Upper lobe of right lung (tissue), 1 donor: ENCODE measurements at regions not wholly inside any gene's neighbourhood (a gene's known extent, or its start where the extent isn't known, plus 50 kb on each side); places are given as distances from the start of the nearest gene placed in this dataset.
"Not testable (repeated sequence)": the region's sequence is repeated elsewhere in the genome, so short reads cannot be mapped to it uniquely, and the experiment has no call there.

Source experiments
- ATAC-seq: fragments of 200-7000 bp; cut with Tn5 transposase; one replicate; pipeline ENCODE4 v1.9.1; 2020; ENCODE audit warnings: mild to moderate bottlenecking, moderate library complexity
- DNase-seq: peaks from one replicate; pipeline ENCODE4 v3.0.0-alpha.2; 2020
- H3K27ac ChIP-seq: fragments of 200-600 bp; one replicate; pipeline ENCODE4 v1.8.0; 2022
- H3K27me3 ChIP-seq: fragments of 200-600 bp; one replicate; pipeline ENCODE4 v1.8.0; 2022; ENCODE audit warnings: mild to moderate bottlenecking
- H3K36me3 ChIP-seq: fragments of 200-600 bp; one replicate; pipeline ENCODE4 v1.8.0; 2022
- H3K4me1 ChIP-seq: fragments of 200-600 bp; one replicate; pipeline ENCODE4 v1.8.0; 2022
- H3K4me3 ChIP-seq: fragments of 200-600 bp; one replicate; pipeline ENCODE4 v1.8.0; 2022; ENCODE audit warnings: mild to moderate bottlenecking
- H3K9me3 ChIP-seq: fragments of 200-600 bp; one replicate; pipeline ENCODE4 v1.8.0; 2022
- intact Hi-C: fragments of 100-400 bp; cut with DNase I; formaldehyde crosslinking; loops from one replicate; pipeline ENCODE4 v1.11.0; 2022
- TF ChIP-seq, protein P1 (sequence below): fragments of 200-600 bp; IDR thresholded peaks from one replicate; pipeline ENCODE4 v1.8.0; 2022; ENCODE audit warnings: antibody characterized with exemption
- donor health status: DM: no; HTN: yes; CAD: no; lungs with severe emphysema.

DNA sequence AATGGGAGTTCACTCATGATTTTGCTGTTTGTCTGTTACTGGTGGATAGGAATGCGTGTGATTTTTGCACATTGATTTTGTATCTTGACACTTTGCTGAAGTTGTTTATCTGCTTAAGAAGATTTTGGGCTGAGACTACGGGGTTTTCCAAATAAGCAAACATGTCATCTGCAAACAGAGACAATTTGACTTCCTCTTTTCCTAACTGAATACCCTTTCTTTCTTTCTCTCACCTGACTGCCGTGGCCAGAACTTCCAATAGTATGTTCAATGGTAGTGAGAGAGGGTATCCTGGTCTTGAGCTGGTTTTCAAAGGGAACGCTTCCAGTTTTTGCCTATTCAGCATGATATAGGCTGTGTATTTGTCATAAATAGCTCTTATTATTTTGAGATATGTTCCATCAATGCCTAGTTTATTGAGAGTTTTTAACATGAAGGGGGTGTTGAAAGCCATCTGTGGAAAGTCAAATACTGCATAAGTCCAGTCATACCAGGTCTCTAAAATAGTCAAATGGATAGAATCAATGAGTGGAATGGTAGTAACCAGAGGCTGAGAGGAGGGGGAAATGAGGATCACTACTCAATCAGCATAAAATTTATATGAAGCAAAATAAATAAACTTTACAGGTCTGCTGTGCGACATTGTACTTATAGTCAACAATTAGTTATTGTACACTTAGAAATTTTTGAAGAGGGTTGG is 610.4 kb upstream of the ADGRB3 start:
- H3K4me1 ChIP-seq: no peaks in the 10 kb centered on the region
- TF ChIP-seq, protein P1, sequence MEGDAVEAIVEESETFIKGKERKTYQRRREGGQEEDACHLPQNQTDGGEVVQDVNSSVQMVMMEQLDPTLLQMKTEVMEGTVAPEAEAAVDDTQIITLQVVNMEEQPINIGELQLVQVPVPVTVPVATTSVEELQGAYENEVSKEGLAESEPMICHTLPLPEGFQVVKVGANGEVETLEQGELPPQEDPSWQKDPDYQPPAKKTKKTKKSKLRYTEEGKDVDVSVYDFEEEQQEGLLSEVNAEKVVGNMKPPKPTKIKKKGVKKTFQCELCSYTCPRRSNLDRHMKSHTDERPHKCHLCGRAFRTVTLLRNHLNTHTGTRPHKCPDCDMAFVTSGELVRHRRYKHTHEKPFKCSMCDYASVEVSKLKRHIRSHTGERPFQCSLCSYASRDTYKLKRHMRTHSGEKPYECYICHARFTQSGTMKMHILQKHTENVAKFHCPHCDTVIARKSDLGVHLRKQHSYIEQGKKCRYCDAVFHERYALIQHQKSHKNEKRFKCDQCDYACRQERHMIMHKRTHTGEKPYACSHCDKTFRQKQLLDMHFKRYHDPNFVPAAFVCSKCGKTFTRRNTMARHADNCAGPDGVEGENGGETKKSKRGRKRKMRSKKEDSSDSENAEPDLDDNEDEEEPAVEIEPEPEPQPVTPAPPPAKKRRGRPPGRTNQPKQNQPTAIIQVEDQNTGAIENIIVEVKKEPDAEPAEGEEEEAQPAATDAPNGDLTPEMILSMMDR: no peak
- intact Hi-C loops: no loop called here
- H3K9me3 ChIP-seq: no peaks in the 10 kb centered on the region
- no peaks in the 10 kb centered on the region for H3K36me3 ChIP-seq
- no peak overlapping the region for H3K4me3 ChIP-seq
- H3K27ac ChIP-seq: no peak overlapping the region
- no peak for DNase-seq
- H3K27me3 ChIP-seq: no peaks in the 10 kb centered on the region
- no peak for ATAC-seq

DNA sequence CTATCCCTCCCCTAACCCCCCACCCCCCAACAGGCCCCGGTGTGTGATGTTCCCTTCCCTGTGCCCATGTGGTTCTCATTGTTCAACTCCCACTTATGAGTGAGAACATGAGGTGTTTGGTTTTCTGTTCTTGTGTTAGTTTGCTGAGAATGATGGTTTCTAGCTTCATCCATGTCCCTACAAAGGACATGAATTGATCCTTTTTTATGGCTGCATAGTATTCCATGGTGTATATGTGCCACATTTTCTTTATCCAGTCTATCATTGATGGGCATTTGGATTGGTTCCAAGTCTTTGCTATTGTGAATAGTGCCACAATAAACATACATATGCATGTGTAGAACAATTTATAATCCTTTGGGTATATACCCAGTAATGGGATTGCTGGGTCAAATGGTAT is 612.1 kb upstream of the ADGRB3 start:
- DNase-seq, H3K4me3 ChIP-seq, H3K27me3 ChIP-seq, intact Hi-C loops, H3K27ac ChIP-seq, H3K9me3 ChIP-seq, ATAC-seq, H3K36me3 ChIP-seq, H3K4me1 ChIP-seq: not testable (repeated sequence)

DNA sequence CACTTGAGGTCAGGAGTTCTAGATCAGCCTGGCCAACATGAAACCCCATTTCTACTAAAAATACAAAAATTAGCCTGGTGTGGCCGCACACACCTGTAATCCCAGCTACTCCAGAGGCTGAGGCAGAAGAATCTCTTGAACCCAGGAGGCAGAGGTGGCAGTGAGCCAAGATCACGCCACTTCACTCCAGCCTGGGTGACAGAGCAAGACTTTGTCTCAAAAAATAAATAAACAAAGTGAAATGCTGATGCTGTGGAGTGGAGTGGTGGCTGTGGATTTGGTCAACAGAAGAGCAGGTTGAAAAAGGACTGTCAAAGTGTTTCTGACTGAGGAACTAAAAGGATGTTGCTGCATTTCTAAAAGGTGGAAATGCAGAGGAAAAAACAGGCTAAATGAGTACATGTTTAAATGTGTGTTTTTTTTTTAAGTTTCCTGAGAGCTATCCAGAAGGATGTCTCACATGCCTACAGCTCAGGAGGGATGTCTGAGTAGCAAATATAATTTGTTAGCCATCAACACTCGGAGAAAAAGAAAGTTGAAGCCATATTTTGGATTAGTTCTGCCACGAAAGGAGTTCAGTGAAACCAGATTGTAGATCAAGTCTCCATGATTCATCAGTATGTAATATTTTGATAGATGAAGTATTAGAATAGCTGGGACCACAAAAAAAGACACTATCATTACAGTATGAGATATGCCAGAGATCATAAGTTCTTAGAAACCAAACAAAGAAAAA is 621.1 kb upstream of the ADGRB3 start:
- Histone ChIP-seq H3K9me3 (no peaks in the 10 kb centered on the region), H3K4me1 (no peaks in the 10 kb centered on the region), H3K36me3 (no peaks in the 10 kb centered on the region), H3K27me3 (no peaks in the 10 kb centered on the region), H3K27ac (no peak overlapping the region), H3K4me3 (no peak overlapping the region)
- no peak for ATAC-seq
- TF ChIP-seq, protein P1: no peak
- intact Hi-C loops: no loop called here
- DNase-seq: no peak

DNA sequence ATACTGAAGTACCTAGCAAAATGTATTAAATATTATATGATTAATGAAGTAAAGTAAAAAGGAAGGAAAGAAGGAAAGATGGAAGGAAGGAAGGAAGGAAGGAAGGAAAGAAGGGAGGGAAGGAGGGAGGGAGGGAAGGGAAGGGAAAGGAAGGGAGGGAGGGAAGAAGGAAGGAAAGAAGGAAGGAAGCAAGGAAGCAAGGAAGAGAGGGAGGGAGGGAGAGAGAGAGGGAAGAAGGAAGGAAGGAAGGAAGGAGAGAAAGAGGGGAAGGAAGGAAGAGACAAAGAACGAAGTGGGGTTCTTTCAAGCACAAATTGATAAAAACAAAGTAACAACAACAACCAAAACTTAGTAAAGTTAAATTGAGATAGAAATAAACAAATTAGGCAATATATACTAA is 622.3 kb upstream of the ADGRB3 start:
- TF ChIP-seq, protein P1: no peak
- Histone ChIP-seq H3K27me3 (no peaks in the 10 kb centered on the region), H3K4me3 (no peak overlapping the region), H3K36me3 (no peaks in the 10 kb centered on the region), H3K9me3 (no peaks in the 10 kb centered on the region), H3K4me1 (no peaks in the 10 kb centered on the region), H3K27ac (no peak overlapping the region)
- intact Hi-C loops: no loop called here
- no peak for DNase-seq
- ATAC-seq: no peak

DNA sequence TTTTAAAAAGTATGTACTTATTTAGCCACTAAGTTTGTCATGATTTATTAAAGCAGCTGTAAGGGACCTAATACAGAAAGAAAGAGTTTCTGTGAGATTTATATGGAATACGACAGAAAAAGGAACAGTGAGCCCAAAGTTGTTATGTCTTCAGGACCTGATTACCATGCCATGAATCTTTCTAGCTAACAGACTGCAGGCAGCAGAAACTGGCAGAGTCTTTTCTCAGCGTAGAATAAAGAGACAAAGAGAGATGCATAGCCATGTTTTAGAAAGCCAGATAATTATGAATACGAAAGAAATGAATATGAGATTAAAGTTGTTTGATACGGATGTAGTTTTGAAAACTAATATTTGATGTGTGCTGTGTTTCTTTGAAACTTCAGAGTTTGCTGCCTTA is 624.1 kb upstream of the ADGRB3 start:
- Histone ChIP-seq H3K4me1 (no peaks in the 10 kb centered on the region), H3K27me3 (no peaks in the 10 kb centered on the region), H3K36me3 (no peaks in the 10 kb centered on the region), H3K27ac (no peak overlapping the region), H3K4me3 (no peak overlapping the region), H3K9me3 (no peaks in the 10 kb centered on the region)
- DNase-seq (no peak), ATAC-seq (no peak)
- TF ChIP-seq, protein P1: no peak
- intact Hi-C loops: no loop called here

DNA sequence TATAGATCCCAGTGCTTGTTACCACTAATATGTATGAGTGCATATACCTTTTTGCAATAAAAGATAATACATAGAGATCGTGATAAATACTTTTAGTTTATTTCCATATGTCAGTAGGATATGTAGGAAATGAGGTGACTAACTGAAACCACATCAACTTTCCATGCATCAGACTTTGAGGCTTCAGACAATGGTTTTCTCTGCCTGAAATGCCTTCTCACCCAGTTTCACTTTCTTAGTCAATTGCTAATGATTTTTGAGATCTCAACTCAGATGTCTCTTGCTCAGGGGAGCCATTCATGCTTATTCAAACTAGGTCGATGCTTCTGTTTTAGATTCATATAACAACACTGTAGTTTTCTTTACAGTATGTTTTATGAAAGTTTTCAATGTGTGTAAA is 626.6 kb upstream of the ADGRB3 start:
- no peak overlapping the region for H3K27ac ChIP-seq
- H3K27me3 ChIP-seq: no peaks in the 10 kb centered on the region
- intact Hi-C loops: no loop called here
- no peak for DNase-seq
- H3K36me3 ChIP-seq: no peaks in the 10 kb centered on the region
- H3K4me1 ChIP-seq: no peaks in the 10 kb centered on the region
- H3K4me3 ChIP-seq: no peak overlapping the region
- H3K9me3 ChIP-seq: no peaks in the 10 kb centered on the region
- TF ChIP-seq, protein P1: no peak
- ATAC-seq: no peak
